Ovary (tissue), 3 donors: ENCODE measurements at regions not wholly inside any gene's neighbourhood (a gene's known extent, or its start where the extent isn't known, plus 50 kb on each side); places are given as distances from the start of the nearest gene placed in this dataset.

Source experiments
- EP300 ChIP-seq: sonication (generic); formaldehyde crosslinking; IDR thresholded peaks from one replicate; pipeline ENCODE4 v1.6.1; 2017; ENCODE audit warnings: antibody characterized with exemption
- POLR2A ChIP-seq: fragments of 450-650 bp; IDR thresholded peaks from one replicate; pipeline ENCODE4 v1.6.1; 2017; ENCODE audit warnings: antibody characterized with exemption, mild to moderate bottlenecking, moderate library complexity
- TF ChIP-seq, protein P1 (sequence below), 3 donors: fragments of 450-650 bp in 2 of 3; fragments of 200-600 bp in 1 of 3; IDR thresholded peaks; one replicate each; pipeline versions ENCODE4 v1.5.1 to v1.8.0; 2016 to 2022; ENCODE audit warnings: antibody characterized with exemption in 3 of 3, mild to moderate bottlenecking in 1 of 3
- donor health status: DM: no; HTN: no; CAD: no.

DNA sequence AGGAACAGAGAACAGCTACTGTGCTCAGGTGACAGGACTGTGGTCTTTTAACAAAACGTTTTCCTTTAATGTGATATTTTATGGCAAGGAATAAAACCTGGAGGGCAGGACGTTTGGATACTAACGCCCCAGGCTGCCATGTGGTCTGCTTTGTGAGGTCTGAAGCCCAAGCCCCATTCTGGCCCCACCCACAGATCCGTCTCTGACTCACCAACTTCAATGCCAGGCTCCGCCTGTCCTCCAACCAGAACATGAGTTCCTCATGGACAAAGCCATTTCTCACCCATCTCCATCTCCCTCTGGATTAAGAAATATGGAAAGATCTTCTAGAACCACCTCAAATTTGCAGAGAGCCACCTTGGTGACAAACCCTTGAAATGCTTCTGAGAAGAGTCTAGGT is 148.8 kb downstream of the CRYBB2 start:
- TF ChIP-seq, protein P1, sequence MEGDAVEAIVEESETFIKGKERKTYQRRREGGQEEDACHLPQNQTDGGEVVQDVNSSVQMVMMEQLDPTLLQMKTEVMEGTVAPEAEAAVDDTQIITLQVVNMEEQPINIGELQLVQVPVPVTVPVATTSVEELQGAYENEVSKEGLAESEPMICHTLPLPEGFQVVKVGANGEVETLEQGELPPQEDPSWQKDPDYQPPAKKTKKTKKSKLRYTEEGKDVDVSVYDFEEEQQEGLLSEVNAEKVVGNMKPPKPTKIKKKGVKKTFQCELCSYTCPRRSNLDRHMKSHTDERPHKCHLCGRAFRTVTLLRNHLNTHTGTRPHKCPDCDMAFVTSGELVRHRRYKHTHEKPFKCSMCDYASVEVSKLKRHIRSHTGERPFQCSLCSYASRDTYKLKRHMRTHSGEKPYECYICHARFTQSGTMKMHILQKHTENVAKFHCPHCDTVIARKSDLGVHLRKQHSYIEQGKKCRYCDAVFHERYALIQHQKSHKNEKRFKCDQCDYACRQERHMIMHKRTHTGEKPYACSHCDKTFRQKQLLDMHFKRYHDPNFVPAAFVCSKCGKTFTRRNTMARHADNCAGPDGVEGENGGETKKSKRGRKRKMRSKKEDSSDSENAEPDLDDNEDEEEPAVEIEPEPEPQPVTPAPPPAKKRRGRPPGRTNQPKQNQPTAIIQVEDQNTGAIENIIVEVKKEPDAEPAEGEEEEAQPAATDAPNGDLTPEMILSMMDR (IDR thresholded peaks at IDR 0.05): no peak
- no peak for TF ChIP-seq EP300
- no peak for TF ChIP-seq POLR2A
